ENCODE measurements at regions not wholly inside any gene's neighbourhood (a gene's known extent, or its start where the extent isn't known, plus 50 kb on each side); places are given as distances from the start of the nearest gene placed in this dataset.

- no peak for TF ChIP-seq CTCF (IDR thresholded peaks at IDR 0.05; ENCODE audit: insufficient read depth, low read length)
- no peak for TF ChIP-seq POLR2AphosphoS5 (IDR thresholded peaks at IDR 0.05; ENCODE audit: low read depth)
- TF ChIP-seq SPI1 (IDR thresholded peaks at IDR 0.05; ENCODE audit: borderline replicate concordance, low read depth): no peak
Observed at GRCh38 chr9:25990376-25990775, 312.1 kb upstream of the TUSC1 start.
